NCI-H2107 (cell line): ENCODE measurements at regions not wholly inside any gene's neighbourhood (a gene's known extent, or its start where the extent isn't known, plus 50 kb on each side); places are given as distances from the start of the nearest gene placed in this dataset.

ENCODE experiments used
- DNase-seq: peaks from one replicate; lab custom pipeline; 2025; lab: John Stamatoyannopoulos, UW

GRCh38 chr11:26093206-26093605, 238.7 kb upstream of the ANO3 start:
- DNase-seq: no peak

GRCh38 chr11:26095340-26095739, 236.6 kb upstream of the ANO3 start:
- DNase-seq: no peak

GRCh38 chr11:26096451-26096850, 235.5 kb upstream of the ANO3 start:
- no peak for DNase-seq

GRCh38 chr11:26102325-26102724, 229.6 kb upstream of the ANO3 start:
- no peak for DNase-seq

GRCh38 chr11:26105762-26106423, 226.0 kb upstream of the ANO3 start:
- no peak for DNase-seq

- no peak for DNase-seq
Measured at GRCh38 chr11:26106726-26107125, 225.2 kb upstream of the ANO3 start.

GRCh38 chr11:26109658-26110368, 222.1 kb upstream of the ANO3 start:
- DNase-seq: no peak

GRCh38 chr11:26112264-26112663, 219.7 kb upstream of the ANO3 start:
- no peak for DNase-seq

- DNase-seq: no peak
Measured at GRCh38 chr11:26121466-26121865, 210.5 kb upstream of the ANO3 start.

GRCh38 chr11:26126741-26127140, 205.2 kb upstream of the ANO3 start:
- DNase-seq: no peak

- DNase-seq: no peak
Measured at GRCh38 chr11:26127336-26127735, 204.6 kb upstream of the ANO3 start.

GRCh38 chr11:26131406-26131805, 200.5 kb upstream of the ANO3 start:
- no peak for DNase-seq

GRCh38 chr11:26134053-26134452, 197.9 kb upstream of the ANO3 start:
- no peak for DNase-seq

GRCh38 chr11:26134481-26135355, 197.2 kb upstream of the ANO3 start:
- DNase-seq: no peak

GRCh38 chr11:26137651-26138050, 194.3 kb upstream of the ANO3 start:
- no peak for DNase-seq

GRCh38 chr11:26142891-26143290, 189.0 kb upstream of the ANO3 start:
- no peak for DNase-seq

GRCh38 chr11:26143566-26144290, 188.2 kb upstream of the ANO3 start:
- DNase-seq: no peak

GRCh38 chr11:26144291-26144690, 187.6 kb upstream of the ANO3 start:
- DNase-seq: no peak

- DNase-seq: no peak
Measured at GRCh38 chr11:26144911-26145310, 187.0 kb upstream of the ANO3 start.

- no peak for DNase-seq
Measured at GRCh38 chr11:26149585-26149984, 182.3 kb upstream of the ANO3 start.

GRCh38 chr11:26150031-26150430, 181.9 kb upstream of the ANO3 start:
- no peak for DNase-seq

- DNase-seq: no peak
Measured at GRCh38 chr11:26158251-26158650, 173.7 kb upstream of the ANO3 start.
